H1 (cell line): ENCODE measurements at regions not wholly inside any gene's neighbourhood (a gene's known extent, or its start where the extent isn't known, plus 50 kb on each side); places are given as distances from the start of the nearest gene placed in this dataset.

Experiments used
- TF ChIP-seq, protein P1 (sequence below): fragments of 300-600 bp; sonication (generic); IDR thresholded peaks from 2 replicates; pipeline ENCODE4 v1.7.1; 2012; ENCODE audit warnings: low read length, moderate library complexity, mild to moderate bottlenecking, inconsistent platforms; ENCODE audit not compliant: insufficient replicate concordance

DNA sequence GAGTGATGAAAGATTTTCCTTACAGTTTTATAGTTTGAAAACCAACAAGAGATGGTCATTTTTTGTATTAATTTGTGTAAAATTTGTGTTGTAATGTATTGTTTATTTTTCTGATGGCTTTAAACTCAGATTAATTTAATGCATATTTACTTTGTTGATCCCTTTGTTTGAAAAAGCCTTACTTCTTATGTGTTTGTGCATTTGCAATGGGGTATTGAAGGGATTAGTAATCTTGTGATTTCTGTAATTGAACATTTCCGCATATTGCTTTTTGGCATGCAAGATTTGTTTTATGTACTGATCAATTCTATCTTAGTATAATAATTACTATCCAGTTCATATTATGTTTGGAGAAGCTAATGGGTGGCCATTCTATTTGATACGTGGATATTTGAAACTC is 98.4 kb upstream of the ROBO1 start (continued):
- TF ChIP-seq, protein P1, sequence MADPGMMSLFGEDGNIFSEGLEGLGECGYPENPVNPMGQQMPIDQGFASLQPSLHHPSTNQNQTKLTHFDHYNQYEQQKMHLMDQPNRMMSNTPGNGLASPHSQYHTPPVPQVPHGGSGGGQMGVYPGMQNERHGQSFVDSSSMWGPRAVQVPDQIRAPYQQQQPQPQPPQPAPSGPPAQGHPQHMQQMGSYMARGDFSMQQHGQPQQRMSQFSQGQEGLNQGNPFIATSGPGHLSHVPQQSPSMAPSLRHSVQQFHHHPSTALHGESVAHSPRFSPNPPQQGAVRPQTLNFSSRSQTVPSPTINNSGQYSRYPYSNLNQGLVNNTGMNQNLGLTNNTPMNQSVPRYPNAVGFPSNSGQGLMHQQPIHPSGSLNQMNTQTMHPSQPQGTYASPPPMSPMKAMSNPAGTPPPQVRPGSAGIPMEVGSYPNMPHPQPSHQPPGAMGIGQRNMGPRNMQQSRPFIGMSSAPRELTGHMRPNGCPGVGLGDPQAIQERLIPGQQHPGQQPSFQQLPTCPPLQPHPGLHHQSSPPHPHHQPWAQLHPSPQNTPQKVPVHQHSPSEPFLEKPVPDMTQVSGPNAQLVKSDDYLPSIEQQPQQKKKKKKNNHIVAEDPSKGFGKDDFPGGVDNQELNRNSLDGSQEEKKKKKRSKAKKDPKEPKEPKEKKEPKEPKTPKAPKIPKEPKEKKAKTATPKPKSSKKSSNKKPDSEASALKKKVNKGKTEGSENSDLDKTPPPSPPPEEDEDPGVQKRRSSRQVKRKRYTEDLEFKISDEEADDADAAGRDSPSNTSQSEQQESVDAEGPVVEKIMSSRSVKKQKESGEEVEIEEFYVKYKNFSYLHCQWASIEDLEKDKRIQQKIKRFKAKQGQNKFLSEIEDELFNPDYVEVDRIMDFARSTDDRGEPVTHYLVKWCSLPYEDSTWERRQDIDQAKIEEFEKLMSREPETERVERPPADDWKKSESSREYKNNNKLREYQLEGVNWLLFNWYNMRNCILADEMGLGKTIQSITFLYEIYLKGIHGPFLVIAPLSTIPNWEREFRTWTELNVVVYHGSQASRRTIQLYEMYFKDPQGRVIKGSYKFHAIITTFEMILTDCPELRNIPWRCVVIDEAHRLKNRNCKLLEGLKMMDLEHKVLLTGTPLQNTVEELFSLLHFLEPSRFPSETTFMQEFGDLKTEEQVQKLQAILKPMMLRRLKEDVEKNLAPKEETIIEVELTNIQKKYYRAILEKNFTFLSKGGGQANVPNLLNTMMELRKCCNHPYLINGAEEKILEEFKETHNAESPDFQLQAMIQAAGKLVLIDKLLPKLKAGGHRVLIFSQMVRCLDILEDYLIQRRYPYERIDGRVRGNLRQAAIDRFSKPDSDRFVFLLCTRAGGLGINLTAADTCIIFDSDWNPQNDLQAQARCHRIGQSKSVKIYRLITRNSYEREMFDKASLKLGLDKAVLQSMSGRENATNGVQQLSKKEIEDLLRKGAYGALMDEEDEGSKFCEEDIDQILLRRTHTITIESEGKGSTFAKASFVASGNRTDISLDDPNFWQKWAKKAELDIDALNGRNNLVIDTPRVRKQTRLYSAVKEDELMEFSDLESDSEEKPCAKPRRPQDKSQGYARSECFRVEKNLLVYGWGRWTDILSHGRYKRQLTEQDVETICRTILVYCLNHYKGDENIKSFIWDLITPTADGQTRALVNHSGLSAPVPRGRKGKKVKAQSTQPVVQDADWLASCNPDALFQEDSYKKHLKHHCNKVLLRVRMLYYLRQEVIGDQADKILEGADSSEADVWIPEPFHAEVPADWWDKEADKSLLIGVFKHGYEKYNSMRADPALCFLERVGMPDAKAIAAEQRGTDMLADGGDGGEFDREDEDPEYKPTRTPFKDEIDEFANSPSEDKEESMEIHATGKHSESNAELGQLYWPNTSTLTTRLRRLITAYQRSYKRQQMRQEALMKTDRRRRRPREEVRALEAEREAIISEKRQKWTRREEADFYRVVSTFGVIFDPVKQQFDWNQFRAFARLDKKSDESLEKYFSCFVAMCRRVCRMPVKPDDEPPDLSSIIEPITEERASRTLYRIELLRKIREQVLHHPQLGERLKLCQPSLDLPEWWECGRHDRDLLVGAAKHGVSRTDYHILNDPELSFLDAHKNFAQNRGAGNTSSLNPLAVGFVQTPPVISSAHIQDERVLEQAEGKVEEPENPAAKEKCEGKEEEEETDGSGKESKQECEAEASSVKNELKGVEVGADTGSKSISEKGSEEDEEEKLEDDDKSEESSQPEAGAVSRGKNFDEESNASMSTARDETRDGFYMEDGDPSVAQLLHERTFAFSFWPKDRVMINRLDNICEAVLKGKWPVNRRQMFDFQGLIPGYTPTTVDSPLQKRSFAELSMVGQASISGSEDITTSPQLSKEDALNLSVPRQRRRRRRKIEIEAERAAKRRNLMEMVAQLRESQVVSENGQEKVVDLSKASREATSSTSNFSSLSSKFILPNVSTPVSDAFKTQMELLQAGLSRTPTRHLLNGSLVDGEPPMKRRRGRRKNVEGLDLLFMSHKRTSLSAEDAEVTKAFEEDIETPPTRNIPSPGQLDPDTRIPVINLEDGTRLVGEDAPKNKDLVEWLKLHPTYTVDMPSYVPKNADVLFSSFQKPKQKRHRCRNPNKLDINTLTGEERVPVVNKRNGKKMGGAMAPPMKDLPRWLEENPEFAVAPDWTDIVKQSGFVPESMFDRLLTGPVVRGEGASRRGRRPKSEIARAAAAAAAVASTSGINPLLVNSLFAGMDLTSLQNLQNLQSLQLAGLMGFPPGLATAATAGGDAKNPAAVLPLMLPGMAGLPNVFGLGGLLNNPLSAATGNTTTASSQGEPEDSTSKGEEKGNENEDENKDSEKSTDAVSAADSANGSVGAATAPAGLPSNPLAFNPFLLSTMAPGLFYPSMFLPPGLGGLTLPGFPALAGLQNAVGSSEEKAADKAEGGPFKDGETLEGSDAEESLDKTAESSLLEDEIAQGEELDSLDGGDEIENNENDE: no peak
